ENCODE measurements at regions not wholly inside any gene's neighbourhood (a gene's known extent, or its start where the extent isn't known, plus 50 kb on each side); places are given as distances from the start of the nearest gene placed in this dataset.
"Not testable (repeated sequence)": the region's sequence is repeated elsewhere in the genome, so short reads cannot be mapped to it uniquely, and the experiment has no call there.

GRCh38 chr10:33100781-33101391, 142.9 kb upstream of the ITGB1 start:
- DNase-seq = no peak

DNA sequence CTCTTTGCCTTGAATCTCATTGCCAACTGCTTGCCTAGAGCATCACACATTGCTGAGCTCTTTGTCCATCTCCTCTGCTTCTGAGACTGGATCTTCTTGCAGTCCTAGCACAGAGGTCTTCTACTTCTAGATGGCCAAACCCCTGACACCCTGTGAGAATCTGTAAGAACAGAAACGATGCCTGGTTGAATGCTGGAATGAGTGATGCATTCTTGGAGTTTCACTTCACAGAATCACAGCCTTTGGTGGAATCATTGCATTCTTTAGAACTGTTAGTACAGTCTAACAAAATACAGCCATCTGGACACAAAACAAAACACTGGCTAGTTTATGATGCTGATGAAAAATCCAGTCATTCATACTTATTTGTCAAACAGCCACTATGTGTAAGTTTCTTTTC, 141.7 kb upstream of the ITGB1 start:
- DNase-seq = no peak

GRCh38 chr10:33098951-33099663, 141.1 kb upstream of the ITGB1 start:
- no peak for DNase-seq

GRCh38 chr10:33095867-33096815, 138.1 kb upstream of the ITGB1 start:
- DNase-seq = no peak

DNA sequence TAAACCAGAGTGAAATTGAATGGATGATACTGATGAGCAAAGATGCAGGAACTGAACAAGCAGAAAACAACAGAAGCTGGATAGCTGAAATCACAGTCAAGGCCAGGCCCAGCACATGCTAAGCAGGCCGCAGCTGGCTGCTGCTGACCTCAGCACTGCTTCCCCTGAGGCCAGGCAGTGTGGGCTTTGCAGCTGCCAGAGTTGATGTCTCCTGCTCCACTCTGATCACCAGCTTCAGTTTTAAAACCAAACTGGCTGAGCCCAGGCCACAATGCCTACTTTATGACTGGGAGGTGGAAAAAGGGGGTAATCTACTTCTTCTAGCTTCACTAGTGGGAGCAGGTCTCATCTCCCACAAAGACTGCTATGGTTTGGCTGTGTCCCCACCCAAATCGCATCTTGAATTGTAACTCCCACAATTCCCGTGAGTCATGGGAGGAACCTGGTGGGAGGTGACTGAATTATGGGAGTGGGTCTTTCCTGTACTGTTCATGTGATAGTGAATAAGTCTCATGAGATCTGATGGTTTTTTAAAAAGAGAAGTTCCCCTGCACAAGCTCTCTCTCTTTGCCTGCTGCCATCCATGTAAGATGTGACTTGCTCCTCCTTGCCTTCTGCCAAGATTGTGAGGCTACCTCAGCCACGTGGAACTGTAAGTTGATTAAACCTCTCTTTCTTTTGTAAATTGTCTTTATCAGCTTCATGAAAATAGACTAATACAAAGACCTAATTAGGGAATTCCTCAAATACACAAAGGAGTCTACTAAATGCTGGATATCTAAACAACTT, 136.4 kb upstream of the ITGB1 start:
- no peak for DNase-seq

GRCh38 chr10:33093362-33093761, 135.3 kb upstream of the ITGB1 start:
- no peak for DNase-seq

DNA sequence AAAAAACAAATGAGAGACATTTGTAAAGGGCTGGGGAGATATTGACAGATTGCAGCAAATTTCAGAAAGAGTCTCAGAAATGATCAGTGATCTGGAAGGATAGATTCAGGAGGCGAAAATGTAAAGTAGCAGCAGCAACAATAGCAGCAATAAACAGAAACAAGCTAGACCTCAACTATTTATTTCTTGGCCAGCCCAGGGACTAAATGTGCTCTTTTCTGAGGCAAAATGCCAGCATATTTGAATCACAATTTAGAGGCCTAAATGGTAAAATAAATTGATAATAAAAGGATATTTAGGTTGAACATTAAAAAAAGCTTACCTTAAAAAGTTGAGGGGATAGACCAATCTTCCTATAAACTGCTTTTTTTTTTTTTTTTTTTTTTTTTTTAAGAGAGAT, 134.6 kb upstream of the ITGB1 start:
- DNase-seq = no peak

DNA sequence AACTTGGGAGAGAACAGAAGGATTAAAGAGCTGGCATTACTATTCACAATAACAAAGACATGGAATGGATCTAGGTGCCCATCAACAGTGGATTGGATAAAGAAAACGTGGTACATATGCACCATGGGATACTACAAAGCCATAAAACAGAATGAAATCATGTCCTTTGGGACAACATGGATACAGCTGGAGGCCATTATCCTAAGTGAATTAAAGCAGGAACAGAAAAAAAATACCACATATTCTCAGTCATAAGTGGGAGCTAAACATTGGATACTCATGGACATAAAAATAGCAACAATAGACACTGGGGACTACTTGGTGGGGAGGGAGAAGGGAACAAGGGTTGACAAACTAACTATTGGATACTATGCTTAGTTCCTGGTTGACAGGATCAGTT, 133.2 kb upstream of the ITGB1 start:
- DNase-seq = no peak

GRCh38 chr10:33088990-33089389, 131.0 kb upstream of the ITGB1 start:
- no peak for DNase-seq

GRCh38 chr10:33087922-33088321, 129.9 kb upstream of the ITGB1 start:
- DNase-seq = no peak

GRCh38 chr10:33087152-33087551, 129.1 kb upstream of the ITGB1 start:
- no peak for DNase-seq

- DNase-seq = no peak
Observed at GRCh38 chr10:33086100-33086499, 128.1 kb upstream of the ITGB1 start.

DNA sequence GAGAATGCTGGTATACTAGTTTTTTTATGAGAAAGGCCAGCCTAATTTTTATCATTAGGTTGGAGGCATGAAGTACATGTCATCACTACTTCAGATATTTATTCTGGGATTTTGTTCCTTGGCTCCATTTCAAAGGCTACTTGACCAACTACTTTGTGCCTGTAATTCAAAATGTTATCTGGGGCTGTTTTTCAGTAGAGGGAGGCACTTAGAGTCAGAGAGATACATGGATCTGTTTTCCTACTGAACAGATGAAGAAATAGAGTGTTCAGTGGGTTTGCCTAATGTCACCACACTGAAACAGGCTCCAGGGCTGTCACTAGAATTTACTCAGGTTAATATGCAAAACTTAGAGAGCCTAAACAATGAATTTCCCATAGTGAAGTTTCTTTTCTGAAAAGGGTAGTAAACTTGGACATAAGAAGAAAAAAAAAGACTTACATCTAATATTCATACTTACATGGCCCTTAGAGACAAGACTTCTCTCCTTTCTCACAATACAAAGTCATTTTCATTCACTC, 127.3 kb upstream of the ITGB1 start:
- no peak for DNase-seq

DNA sequence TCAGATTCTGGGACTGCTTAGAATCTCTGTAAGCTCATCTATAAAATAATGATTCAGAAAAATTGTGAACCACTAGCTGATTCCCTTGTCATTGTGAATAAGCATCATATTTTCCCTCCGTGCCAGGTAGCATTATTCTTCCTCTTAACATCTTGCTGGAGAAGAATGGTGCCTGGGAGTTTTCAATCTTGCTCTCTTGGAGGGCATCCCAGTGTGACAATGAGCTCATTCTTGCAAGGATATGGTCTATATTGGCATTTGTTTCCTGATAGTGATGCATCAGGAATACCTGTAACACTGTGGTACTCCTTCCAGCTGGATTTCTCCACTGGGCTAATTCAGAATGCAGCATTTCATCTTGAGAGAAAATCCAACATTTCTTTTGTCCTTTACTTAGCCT, 126.4 kb upstream of the ITGB1 start:
- DNase-seq = no peak

DNA sequence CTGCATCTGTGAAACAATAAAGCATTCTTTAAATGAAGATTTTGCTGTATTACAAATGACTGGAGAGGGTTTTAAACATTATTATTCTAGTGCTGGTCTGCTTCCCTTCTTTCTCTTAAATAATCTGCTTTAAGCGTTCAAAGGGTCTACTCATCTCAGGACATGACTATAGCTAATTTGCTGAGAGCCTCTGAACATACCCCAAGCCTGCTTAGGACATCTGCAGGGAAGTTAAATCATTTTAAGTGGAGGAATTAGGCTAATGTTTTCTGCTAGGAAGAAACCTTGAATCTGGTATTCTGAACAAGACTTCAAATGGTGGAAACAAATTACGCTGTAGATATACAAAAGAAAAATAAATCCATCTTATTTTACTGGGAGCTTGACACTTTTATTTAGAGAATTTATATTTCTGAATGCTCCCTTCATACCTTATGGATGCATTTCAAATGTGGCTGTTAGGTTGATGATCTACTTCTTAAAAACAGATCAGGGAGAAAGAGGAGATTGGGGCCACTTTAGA, 124.4 kb upstream of the ITGB1 start:
- no peak for DNase-seq

DNA sequence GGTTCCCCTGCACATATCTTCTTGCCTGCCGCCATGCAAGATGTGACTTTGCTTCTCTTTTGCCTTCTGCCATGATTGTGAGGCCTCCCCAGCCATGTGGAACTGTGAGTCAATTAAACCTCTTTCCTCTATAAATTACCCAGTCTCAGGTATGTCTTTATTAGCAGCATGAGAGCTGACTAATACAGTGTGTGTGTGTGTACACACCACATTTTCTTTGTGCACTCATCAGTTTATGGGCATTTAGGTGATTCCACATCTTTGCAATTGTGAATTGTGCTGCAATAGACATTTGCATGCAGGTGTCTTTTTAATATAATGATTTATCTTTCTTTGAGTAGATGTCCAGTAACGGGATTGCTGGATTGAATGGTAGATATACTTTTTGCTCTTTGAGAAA, 122.4 kb upstream of the ITGB1 start:
- DNase-seq = not testable (repeated sequence)

- DNase-seq = no peak
Observed at GRCh38 chr10:33074443-33074842, 116.4 kb upstream of the ITGB1 start.

GRCh38 chr10:33073641-33074415, 115.8 kb upstream of the ITGB1 start:
- no peak for DNase-seq

DNA sequence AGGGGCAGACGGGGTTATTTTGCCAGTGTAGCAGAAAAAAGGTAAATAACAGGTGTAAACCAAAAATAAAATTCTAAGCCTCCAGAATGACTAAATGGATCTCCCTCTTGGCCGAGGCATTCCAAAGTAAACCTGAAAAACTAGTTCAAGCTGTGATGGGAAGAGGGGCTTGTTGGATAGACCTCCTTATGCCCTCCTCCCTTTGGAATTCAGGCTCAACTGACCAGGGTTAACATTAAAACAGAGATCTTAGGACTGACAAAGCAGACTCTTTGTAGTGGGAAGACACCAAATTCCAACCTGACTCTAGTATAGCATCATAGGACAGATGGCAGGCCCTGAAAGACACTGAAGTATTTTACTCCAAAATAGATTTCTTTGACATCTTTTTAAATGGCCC, 113.8 kb upstream of the ITGB1 start:
- no peak for DNase-seq

DNA sequence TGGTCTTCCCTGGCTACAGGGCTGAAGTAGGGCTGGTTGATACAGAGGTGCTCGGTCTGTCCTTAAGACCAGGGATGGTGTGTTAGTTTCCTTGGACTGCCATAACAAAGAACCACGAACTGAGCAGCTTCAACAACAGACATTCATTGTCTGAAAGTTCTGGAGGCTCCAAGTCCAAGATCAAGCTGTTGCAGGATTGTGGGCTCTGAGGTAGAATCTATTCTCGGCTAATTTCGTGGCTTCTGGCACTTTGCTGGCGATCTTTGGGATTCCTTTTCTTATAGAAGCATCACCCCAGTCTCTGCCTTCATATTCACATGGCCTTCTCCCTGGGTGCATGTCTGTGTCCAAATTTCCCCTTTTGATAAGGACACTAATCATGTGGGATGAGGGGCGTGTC, 112.1 kb upstream of the ITGB1 start:
- DNase-seq = no peak

DNA sequence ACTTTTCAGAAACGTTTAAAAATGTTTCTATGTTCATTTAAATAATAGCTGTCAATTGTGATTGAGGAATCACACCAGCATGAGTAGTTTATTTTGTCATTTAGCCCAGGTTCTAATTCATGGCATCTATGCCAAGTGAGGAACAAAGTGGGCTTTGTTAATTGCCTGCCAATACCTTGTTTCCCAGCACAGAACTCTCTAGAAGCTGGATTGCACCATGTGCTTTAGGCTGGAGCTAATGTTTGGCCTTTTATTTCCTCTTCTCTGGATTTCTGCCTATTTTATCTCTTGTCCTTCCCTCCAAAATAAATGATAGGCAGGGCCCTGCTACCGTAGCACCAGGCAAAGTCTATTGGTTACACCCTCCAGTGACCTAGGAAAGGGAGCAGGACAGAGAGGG, 109.9 kb upstream of the ITGB1 start:
- DNase-seq = no peak

DNA sequence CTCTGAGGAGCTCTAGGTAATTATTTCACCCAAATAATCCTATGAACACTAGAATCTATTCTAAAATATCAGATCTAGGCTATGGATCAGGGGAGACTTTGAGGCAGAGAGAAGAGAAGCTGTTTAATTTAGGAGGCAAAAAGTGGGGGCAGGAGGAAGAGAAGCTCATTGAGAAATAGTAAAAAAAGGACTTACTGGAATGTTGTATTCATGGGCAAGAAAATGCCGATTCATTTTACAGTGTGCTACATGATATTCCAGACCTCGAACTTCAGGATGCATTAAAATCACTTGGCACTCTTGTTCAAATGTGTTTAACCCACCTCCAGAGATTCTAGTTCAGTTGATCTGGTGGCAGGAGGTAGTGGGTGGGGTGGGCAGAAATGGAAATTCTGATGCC, 109.5 kb upstream of the ITGB1 start:
- no peak for DNase-seq

All from NCI-H1694 (cell line).